ENCODE measurements at regions not wholly inside any gene's neighbourhood (a gene's known extent, or its start where the extent isn't known, plus 50 kb on each side); places are given as distances from the start of the nearest gene placed in this dataset.

DNA sequence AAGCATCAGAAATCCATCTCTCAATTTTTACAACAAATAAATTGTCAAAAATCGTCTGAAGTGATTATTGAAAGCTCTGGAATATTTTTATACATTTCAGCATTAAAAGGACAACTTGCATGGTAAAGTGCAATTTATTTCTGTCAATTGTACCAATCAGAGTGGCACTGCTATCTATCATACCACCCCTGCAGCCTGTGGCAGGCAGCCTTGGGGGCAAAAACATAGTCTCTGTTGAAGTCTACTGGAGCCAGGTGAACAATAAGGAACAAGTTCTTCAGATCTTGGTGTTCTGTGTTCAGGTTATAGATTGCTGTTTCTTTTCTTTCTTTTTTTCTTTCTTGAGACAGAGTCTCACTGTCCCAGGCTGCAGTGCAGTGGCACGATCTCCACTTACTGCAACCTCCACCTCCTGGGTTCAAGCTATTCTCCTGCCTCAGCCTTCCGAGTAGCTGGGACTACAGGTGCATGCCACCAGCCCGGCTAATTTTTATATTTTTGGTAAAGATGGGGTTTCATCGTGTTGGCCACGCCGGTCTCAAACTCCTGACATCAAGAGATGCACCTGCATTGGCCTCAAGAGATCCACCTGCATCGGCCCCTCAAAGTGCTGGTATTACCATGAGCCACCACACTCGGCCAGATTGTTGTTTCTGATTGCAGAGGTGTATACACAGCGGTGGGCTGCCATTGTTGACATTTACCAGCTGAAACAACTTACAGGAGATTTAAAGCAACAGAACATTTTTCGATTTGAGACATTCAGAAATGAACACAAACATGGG lies 629.6 kb downstream of the SLC16A7 start:
- Histone ChIP-seq H3K36me3 (ENCODE audit: control insufficient read depth in 4 of 4, insufficient read depth in 3 of 4, low read depth in 1 of 4, low read length in 3 of 4) (no peaks in the 10 kb centered on the region), H3K27ac (ENCODE audit: low read depth in 1 of 2, low read length in 2 of 2) (no peak overlapping the region), H3K9ac (ENCODE audit: low read depth in 1 of 2, low read length in 2 of 2) (no peak overlapping the region), H3K27me3 (ENCODE audit: control insufficient read depth in 4 of 4, insufficient read depth in 4 of 4, low read length in 3 of 4) (no peaks in the 10 kb centered on the region), H3K4me3 (ENCODE audit: low read depth in 1 of 3, low read length in 3 of 3) (no peak overlapping the region), H3K4me1 (ENCODE audit: control insufficient read depth in 4 of 4, insufficient read depth in 4 of 4, low read length in 3 of 4) (no peaks in the 10 kb centered on the region), H3K9me3 (ENCODE audit: control insufficient read depth in 4 of 4, low read length in 3 of 4) (no peaks in the 10 kb centered on the region)
- TF ChIP-seq EGR1 (IDR thresholded peaks at IDR 0.05; ENCODE audit: low read depth in 2 of 2) = no peak
- TF ChIP-seq TAF1 (conservative IDR thresholded peaks at IDR 0.05) = no peak
- TF ChIP-seq, protein P1, sequence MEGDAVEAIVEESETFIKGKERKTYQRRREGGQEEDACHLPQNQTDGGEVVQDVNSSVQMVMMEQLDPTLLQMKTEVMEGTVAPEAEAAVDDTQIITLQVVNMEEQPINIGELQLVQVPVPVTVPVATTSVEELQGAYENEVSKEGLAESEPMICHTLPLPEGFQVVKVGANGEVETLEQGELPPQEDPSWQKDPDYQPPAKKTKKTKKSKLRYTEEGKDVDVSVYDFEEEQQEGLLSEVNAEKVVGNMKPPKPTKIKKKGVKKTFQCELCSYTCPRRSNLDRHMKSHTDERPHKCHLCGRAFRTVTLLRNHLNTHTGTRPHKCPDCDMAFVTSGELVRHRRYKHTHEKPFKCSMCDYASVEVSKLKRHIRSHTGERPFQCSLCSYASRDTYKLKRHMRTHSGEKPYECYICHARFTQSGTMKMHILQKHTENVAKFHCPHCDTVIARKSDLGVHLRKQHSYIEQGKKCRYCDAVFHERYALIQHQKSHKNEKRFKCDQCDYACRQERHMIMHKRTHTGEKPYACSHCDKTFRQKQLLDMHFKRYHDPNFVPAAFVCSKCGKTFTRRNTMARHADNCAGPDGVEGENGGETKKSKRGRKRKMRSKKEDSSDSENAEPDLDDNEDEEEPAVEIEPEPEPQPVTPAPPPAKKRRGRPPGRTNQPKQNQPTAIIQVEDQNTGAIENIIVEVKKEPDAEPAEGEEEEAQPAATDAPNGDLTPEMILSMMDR (IDR thresholded peaks at IDR 0.05; ENCODE audit: low read depth, low read length, missing input control) = no peak
- TF ChIP-seq REST (IDR thresholded peaks at IDR 0.05) = no peak
- TF ChIP-seq SP1 (IDR thresholded peaks at IDR 0.05) = no peak
- TF ChIP-seq FOXA1 (IDR thresholded peaks at IDR 0.05) = no peak
- TF ChIP-seq, protein P2, sequence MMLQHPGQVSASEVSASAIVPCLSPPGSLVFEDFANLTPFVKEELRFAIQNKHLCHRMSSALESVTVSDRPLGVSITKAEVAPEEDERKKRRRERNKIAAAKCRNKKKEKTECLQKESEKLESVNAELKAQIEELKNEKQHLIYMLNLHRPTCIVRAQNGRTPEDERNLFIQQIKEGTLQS (IDR thresholded peaks at IDR 0.05) = no peak
- no peak for TF ChIP-seq GABPA (IDR thresholded peaks at IDR 0.05 in 1 of 2, conservative IDR thresholded peaks at IDR 0.05 in 1 of 2)
- no peak for TF ChIP-seq FOXA2 (IDR thresholded peaks at IDR 0.05)
- TF ChIP-seq HNF4G (IDR thresholded peaks at IDR 0.05) = no peak
- TF ChIP-seq, protein P3, sequence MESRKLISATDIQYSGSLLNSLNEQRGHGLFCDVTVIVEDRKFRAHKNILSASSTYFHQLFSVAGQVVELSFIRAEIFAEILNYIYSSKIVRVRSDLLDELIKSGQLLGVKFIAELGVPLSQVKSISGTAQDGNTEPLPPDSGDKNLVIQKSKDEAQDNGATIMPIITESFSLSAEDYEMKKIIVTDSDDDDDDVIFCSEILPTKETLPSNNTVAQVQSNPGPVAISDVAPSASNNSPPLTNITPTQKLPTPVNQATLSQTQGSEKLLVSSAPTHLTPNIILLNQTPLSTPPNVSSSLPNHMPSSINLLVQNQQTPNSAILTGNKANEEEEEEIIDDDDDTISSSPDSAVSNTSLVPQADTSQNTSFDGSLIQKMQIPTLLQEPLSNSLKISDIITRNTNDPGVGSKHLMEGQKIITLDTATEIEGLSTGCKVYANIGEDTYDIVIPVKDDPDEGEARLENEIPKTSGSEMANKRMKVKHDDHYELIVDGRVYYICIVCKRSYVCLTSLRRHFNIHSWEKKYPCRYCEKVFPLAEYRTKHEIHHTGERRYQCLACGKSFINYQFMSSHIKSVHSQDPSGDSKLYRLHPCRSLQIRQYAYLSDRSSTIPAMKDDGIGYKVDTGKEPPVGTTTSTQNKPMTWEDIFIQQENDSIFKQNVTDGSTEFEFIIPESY (IDR thresholded peaks at IDR 0.05) = no peak
- TF ChIP-seq YY1 (IDR thresholded peaks at IDR 0.05) = no peak
- TF ChIP-seq HNF4A (conservative IDR thresholded peaks at IDR 0.05) = no peak
- TF ChIP-seq RAD21 (IDR thresholded peaks at IDR 0.05) = no peak
- no peak for TF ChIP-seq MAX (IDR thresholded peaks at IDR 0.05)
- TF ChIP-seq RXRA (IDR thresholded peaks at IDR 0.05) = no peak
- TF ChIP-seq NR2F2 (IDR thresholded peaks at IDR 0.05) = no peak
- TF ChIP-seq JUND (IDR thresholded peaks at IDR 0.05) = no peak
- 72% methylated on average over 11 of the region's 11 CpGs for WGBS
- no peak for DNase-seq (ENCODE audit: low spot score)
